DMS153 treated with DMSO at 0.1 percent for 48 hours (cell line): ENCODE measurements at regions not wholly inside any gene's neighbourhood (a gene's known extent, or its start where the extent isn't known, plus 50 kb on each side); places are given as distances from the start of the nearest gene placed in this dataset.

Experiments
- DNase-seq: peaks from one replicate; lab custom pipeline; 2025; ENCODE audit not compliant: unreplicated experiment; lab: John Stamatoyannopoulos, UW

GRCh38 chr4:187218705-187219245, 495.1 kb upstream of the FAT1 start:
- no peak for DNase-seq

- no peak for DNase-seq
Measured at GRCh38 chr4:187224560-187224959, 500.9 kb upstream of the FAT1 start.

- no peak for DNase-seq
Measured at GRCh38 chr4:187227907-187228704, 504.4 kb upstream of the FAT1 start.

- no peak for DNase-seq
Measured at GRCh38 chr4:187232196-187232595, 508.5 kb upstream of the FAT1 start.

GRCh38 chr4:187232796-187233195, 509.1 kb upstream of the FAT1 start:
- DNase-seq: no peak

GRCh38 chr4:187235456-187236170, 512.0 kb upstream of the FAT1 start:
- no peak for DNase-seq

GRCh38 chr4:187236209-187236890, 512.7 kb upstream of the FAT1 start:
- DNase-seq: no peak

- DNase-seq: no peak
Measured at GRCh38 chr4:187238646-187239045, 515.0 kb upstream of the FAT1 start.

GRCh38 chr4:187251896-187252295, 528.2 kb upstream of the FAT1 start:
- no peak for DNase-seq

- no peak for DNase-seq
Measured at GRCh38 chr4:187256897-187257296, 533.2 kb upstream of the FAT1 start.

- DNase-seq: no peak
Measured at GRCh38 chr4:187258651-187259401, 535.2 kb upstream of the FAT1 start.

GRCh38 chr4:187268940-187269339, 545.3 kb upstream of the FAT1 start:
- DNase-seq: no peak

- DNase-seq: no peak
Measured at GRCh38 chr4:187270154-187270553, 546.5 kb upstream of the FAT1 start.

GRCh38 chr4:187271848-187272247, 548.2 kb upstream of the FAT1 start:
- no peak for DNase-seq

GRCh38 chr4:187274153-187274552, 550.5 kb upstream of the FAT1 start:
- DNase-seq: no peak

GRCh38 chr4:187276736-187277408, 553.2 kb upstream of the FAT1 start:
- DNase-seq: no peak

- no peak for DNase-seq
Measured at GRCh38 chr4:187283201-187283955, 559.7 kb upstream of the FAT1 start.

- DNase-seq: no peak
Measured at GRCh38 chr4:187286525-187286924, 562.9 kb upstream of the FAT1 start.

- no peak for DNase-seq
Measured at GRCh38 chr4:187289371-187289770, 565.7 kb upstream of the FAT1 start.

- DNase-seq: no peak
Measured at GRCh38 chr4:187294861-187295260, 571.2 kb upstream of the FAT1 start.
